ENCODE measurements at regions not wholly inside any gene's neighbourhood (a gene's known extent, or its start where the extent isn't known, plus 50 kb on each side); places are given as distances from the start of the nearest gene placed in this dataset.

DNA sequence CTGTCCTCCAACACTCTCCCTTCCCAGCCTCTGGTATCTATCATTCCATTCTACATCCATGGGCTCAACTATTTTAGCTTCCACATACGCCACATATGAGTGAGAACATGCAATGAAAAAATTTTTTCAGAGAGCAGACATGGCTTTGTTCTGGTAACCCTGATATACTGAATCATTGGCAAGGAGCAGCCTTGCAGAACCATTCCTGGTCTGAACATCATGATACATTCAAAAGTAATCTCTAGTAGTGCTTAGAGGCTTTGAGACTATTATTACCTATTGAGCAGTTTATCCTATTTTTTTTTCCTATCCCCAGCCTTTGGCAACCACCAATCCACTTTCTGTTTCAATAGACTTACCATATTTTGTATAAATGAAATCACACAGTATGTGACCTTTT, 393.1 kb upstream of the KCNH7 start:
- H3K9me3 ChIP-seq (ENCODE audit: control insufficient read depth in 2 of 3, insufficient read depth in 1 of 3, low read length in 3 of 3), result no peaks in the 10 kb centered on the region
- TF ChIP-seq, protein P1, sequence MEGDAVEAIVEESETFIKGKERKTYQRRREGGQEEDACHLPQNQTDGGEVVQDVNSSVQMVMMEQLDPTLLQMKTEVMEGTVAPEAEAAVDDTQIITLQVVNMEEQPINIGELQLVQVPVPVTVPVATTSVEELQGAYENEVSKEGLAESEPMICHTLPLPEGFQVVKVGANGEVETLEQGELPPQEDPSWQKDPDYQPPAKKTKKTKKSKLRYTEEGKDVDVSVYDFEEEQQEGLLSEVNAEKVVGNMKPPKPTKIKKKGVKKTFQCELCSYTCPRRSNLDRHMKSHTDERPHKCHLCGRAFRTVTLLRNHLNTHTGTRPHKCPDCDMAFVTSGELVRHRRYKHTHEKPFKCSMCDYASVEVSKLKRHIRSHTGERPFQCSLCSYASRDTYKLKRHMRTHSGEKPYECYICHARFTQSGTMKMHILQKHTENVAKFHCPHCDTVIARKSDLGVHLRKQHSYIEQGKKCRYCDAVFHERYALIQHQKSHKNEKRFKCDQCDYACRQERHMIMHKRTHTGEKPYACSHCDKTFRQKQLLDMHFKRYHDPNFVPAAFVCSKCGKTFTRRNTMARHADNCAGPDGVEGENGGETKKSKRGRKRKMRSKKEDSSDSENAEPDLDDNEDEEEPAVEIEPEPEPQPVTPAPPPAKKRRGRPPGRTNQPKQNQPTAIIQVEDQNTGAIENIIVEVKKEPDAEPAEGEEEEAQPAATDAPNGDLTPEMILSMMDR (IDR thresholded peaks at IDR 0.05; ENCODE audit: borderline replicate concordance, extremely low read depth, insufficient read depth), result no peak
- H3K9ac ChIP-seq (ENCODE audit: low read length in 3 of 3), result no peak overlapping the region
- no peaks in the 10 kb centered on the region for H3K36me3 ChIP-seq (ENCODE audit: control insufficient read depth in 2 of 3, insufficient read depth in 3 of 3, low read length in 3 of 3)
- no peak overlapping the region for H3K27ac ChIP-seq (ENCODE audit: low read depth in 2 of 2, low read length in 2 of 2)
- DNase-seq, result no peak
- FAIRE-seq, result no peak
- H3K4me1 ChIP-seq (ENCODE audit: control insufficient read depth in 2 of 3, insufficient read depth in 2 of 3, low read depth in 1 of 3, low read length in 3 of 3), result no peaks in the 10 kb centered on the region
- H3K4me3 ChIP-seq (ENCODE audit: low read length in 3 of 3), result no peak overlapping the region
- intact Hi-C loops (cut with DNase I), result no loop called here
- no peaks in the 10 kb centered on the region for H3K27me3 ChIP-seq (ENCODE audit: control insufficient read depth, insufficient read depth, low read length)

DNA sequence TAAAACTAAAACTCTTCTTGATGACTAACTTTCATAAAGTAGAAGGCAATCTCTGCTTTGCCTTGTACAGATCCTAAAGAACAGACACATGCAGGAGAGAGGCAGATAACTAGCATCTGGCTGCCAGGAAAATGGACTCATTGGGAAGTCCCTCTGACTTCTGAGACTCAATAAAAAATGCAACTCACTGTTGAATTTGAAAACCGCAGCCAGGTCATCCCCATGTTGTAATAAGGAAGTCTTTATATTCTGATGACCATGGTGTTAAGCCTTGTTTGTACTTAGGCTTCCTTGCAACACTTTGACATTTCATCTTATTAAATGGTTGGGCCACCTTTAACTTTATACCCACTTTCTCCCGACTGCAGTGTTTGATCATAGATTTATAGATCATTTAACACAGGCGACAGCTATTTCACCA, 375.1 kb upstream of the KCNH7 start:
- DNase-seq, result no peak
- TF ChIP-seq, protein P1 (IDR thresholded peaks at IDR 0.05; ENCODE audit: borderline replicate concordance, extremely low read depth, insufficient read depth), result no peak
- Histone ChIP-seq H3K9me3 (ENCODE audit: control insufficient read depth in 2 of 3, insufficient read depth in 1 of 3, low read length in 3 of 3) (no peaks in the 10 kb centered on the region), H3K4me3 (ENCODE audit: low read length in 3 of 3) (no peak overlapping the region), H3K27me3 (ENCODE audit: control insufficient read depth, insufficient read depth, low read length) (no peaks in the 10 kb centered on the region), H3K27ac (ENCODE audit: low read depth in 2 of 2, low read length in 2 of 2) (no peak overlapping the region), H3K9ac (ENCODE audit: low read length in 3 of 3) (no peak overlapping the region), H3K36me3 (ENCODE audit: control insufficient read depth in 2 of 3, insufficient read depth in 3 of 3, low read length in 3 of 3) (no peaks in the 10 kb centered on the region), H3K4me1 (ENCODE audit: control insufficient read depth in 2 of 3, insufficient read depth in 2 of 3, low read depth in 1 of 3, low read length in 3 of 3) (no peaks in the 10 kb centered on the region)
- FAIRE-seq, result no peak
- intact Hi-C loops (cut with DNase I), result no loop called here

DNA sequence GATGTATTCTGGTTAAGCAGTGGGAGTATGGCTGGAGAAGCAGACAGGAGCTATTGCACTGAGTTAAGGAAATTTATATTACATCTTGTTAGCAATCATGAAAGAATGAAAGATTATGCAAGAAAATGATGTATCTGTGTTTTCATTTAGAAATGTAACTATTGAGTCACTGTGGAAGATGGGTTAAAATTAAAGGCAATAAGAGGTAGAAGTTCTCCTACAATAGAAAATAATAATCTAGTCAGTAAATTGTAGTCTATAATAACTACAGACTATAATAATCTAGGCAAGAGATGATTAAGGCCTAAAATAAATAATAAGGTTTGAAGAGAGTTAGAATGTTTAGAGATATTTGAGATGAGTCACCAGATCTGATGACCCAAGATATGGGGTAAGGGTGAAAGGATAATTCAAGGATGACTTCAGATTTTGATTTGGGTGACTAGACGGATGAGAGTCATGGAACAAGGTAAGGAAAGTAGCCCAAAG, 371.9 kb upstream of the KCNH7 start:
- no peak overlapping the region for H3K27ac ChIP-seq (ENCODE audit: low read depth in 2 of 2, low read length in 2 of 2)

More for the DNA sequence above, 371.9 kb upstream of the KCNH7 start:
- Histone ChIP-seq H3K27me3 (ENCODE audit: control insufficient read depth, insufficient read depth, low read length) (no peaks in the 10 kb centered on the region), H3K9ac (ENCODE audit: low read length in 3 of 3) (no peak overlapping the region), H3K4me1 (ENCODE audit: control insufficient read depth in 2 of 3, insufficient read depth in 2 of 3, low read depth in 1 of 3, low read length in 3 of 3) (no peaks in the 10 kb centered on the region), H3K36me3 (ENCODE audit: control insufficient read depth in 2 of 3, insufficient read depth in 3 of 3, low read length in 3 of 3) (no peaks in the 10 kb centered on the region), H3K9me3 (ENCODE audit: control insufficient read depth in 2 of 3, insufficient read depth in 1 of 3, low read length in 3 of 3) (no peaks in the 10 kb centered on the region), H3K4me3 (ENCODE audit: low read length in 3 of 3) (no peak overlapping the region)
- FAIRE-seq (no peak), DNase-seq (no peak)
- TF ChIP-seq, protein P1 (IDR thresholded peaks at IDR 0.05; ENCODE audit: borderline replicate concordance, extremely low read depth, insufficient read depth), result no peak
- intact Hi-C loops (cut with DNase I), result no loop called here
